ENCODE measurements at regions not wholly inside any gene's neighbourhood (a gene's known extent, or its start where the extent isn't known, plus 50 kb on each side); places are given as distances from the start of the nearest gene placed in this dataset.

- Mint-ChIP-seq H3K4me1 (ENCODE audit: low read depth) (peaks cover 22% of the 10 kb centered on the region), H3K27me3 (no peaks in the 10 kb centered on the region), H3K27ac (no peak overlapping the region), H3K9me3 (ENCODE audit: low read depth) (no peaks in the 10 kb centered on the region), H3K4me3 (no peak overlapping the region), H3K36me3 (peaks cover 12% of the 10 kb centered on the region)
Observed at GRCh38 chr2:64704161-64704560, 50.4 kb upstream of the SERTAD2 start.

DNA sequence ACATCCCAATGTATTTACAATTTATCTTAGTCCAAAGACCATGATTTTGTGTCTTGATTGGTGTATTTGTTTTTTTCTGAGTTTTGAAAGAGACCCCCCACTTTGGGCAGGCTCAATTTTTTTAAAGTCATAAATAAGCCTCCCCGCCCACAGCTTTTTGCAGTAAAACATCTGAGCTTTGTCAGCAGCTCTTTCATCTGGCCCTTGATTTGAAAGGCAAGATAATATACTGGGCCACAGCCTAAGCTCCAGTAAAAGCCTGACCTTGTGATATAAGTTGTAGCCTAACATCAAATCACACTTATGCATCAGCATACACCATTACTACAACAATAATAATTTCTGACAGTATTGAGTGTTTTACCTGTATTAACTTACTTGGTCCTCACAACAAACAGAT lies 51.3 kb upstream of the SERTAD2 start:
- Mint-ChIP-seq H3K4me1 (ENCODE audit: low read depth) (peaks cover 14% of the 10 kb centered on the region), H3K27ac (no peak overlapping the region), H3K36me3 (peaks cover 11% of the 10 kb centered on the region), H3K9me3 (ENCODE audit: low read depth) (no peaks in the 10 kb centered on the region), H3K4me3 (no peak overlapping the region), H3K27me3 (no peaks in the 10 kb centered on the region)

GRCh38 chr2:64707276-64707675 lies 53.6 kb upstream of the SERTAD2 start:
- peaks cover 10% of the 10 kb centered on the region for H3K36me3 Mint-ChIP-seq
- no peaks in the 10 kb centered on the region for H3K9me3 Mint-ChIP-seq (ENCODE audit: low read depth)
- no peak overlapping the region for H3K27ac Mint-ChIP-seq
- peaks cover 20% of the 10 kb centered on the region for H3K4me1 Mint-ChIP-seq (ENCODE audit: low read depth)
- no peak overlapping the region for H3K4me3 Mint-ChIP-seq
- no peaks in the 10 kb centered on the region for H3K27me3 Mint-ChIP-seq

DNA sequence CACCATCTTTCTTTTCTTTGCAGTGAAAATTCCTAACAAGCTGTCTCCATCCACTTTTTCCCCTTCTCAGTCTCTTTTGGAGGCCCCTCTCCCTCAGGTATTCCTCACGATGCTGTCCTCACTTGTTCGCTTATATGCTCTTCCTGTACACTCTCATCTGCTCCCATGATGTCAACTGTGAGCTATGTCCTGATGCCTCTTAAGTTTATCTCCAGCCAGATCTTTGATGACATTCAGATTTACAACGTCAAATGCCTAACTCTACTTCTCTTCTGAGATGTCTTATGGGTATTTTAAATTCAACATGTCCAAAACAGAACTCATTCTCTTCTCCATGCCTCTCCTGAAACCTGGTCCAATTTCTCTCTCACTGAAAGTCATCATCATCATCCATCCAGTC lies 55.1 kb upstream of the SERTAD2 start:
- peaks cover 20% of the 10 kb centered on the region for H3K4me1 Mint-ChIP-seq (ENCODE audit: low read depth)
- no peaks in the 10 kb centered on the region for H3K9me3 Mint-ChIP-seq (ENCODE audit: low read depth)
- no peak overlapping the region for H3K4me3 Mint-ChIP-seq
- H3K27ac Mint-ChIP-seq = no peak overlapping the region
- peaks cover 10% of the 10 kb centered on the region for H3K36me3 Mint-ChIP-seq
- H3K27me3 Mint-ChIP-seq = no peaks in the 10 kb centered on the region

GRCh38 chr2:64711252-64711800 lies 57.6 kb upstream of the SERTAD2 start:
- H3K4me3 Mint-ChIP-seq = peak overlapping the region; percentile 58
- peaks cover 21% of the 10 kb centered on the region for H3K4me1 Mint-ChIP-seq (ENCODE audit: low read depth)

DNA sequence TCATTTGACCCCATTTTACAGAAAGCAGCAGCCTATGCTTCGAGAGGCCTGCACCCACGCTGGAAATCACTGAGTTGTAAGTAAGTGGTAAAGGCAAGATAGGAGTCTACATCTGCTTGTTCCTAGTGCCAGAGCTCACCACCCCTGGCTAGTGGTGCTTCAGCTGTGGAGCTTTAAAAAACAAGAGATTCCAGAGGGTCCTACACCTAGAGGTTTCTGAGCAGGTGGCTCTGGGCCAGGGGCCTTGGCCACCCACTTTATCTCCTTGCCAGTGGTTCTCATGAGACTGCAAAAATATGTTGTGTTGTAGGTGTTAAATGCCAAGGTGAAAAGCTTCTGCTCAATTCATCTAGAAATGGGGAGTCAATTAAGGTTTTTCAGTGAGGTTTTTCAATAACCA lies 60.0 kb upstream of the SERTAD2 start:
- no peaks in the 10 kb centered on the region for H3K9me3 Mint-ChIP-seq (ENCODE audit: low read depth)
- no peaks in the 10 kb centered on the region for H3K27me3 Mint-ChIP-seq
- H3K4me1 Mint-ChIP-seq (ENCODE audit: low read depth) = peaks cover 24% of the 10 kb centered on the region
- H3K4me3 Mint-ChIP-seq = no peak overlapping the region
- peaks cover 3% of the 10 kb centered on the region for H3K36me3 Mint-ChIP-seq
- no peak overlapping the region for H3K27ac Mint-ChIP-seq

More at GRCh38 chr2:64711252-64711800, 57.6 kb upstream of the SERTAD2 start:
- peak overlapping the region; percentile 10 for H3K27ac Mint-ChIP-seq
- H3K36me3 Mint-ChIP-seq = peaks cover 5% of the 10 kb centered on the region
- no peaks in the 10 kb centered on the region for H3K9me3 Mint-ChIP-seq (ENCODE audit: low read depth)
- H3K27me3 Mint-ChIP-seq = no peaks in the 10 kb centered on the region

- Mint-ChIP-seq H3K4me3 (no peak overlapping the region), H3K36me3 (peaks cover 3% of the 10 kb centered on the region), H3K4me1 (ENCODE audit: low read depth) (peaks cover 23% of the 10 kb centered on the region), H3K27ac (no peak overlapping the region), H3K27me3 (no peaks in the 10 kb centered on the region), H3K9me3 (ENCODE audit: low read depth) (no peaks in the 10 kb centered on the region)
Observed at GRCh38 chr2:64716569-64716968, 62.9 kb upstream of the SERTAD2 start.

DNA sequence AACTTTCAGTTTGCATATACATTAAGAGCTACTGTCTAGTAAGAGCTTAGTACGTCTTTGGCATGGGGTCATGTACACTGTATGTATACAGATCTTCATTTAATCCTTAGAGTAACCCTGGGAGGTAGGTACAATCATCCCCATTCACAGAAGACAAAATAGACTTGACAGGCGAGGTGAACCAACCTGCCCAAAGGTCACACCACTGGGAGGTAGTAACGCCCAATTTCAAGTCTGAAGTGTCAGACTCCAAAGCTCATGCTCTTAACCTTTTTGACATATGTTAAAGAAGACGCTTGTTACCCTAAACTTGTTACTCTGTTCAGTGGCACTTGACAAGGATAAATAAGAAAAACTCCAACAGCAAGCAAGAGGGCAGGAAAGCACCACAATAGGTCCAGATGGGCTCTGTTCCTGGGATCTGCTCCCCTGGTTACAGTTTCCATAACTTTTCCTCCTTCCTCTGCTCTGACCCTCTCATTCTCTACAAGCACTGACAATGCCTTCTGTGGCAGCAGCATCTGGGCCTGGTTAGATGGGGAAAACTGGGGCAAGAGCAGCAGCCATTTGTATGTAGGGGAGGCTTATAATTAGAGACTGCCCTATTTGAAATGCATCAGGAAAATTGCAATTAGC lies 64.7 kb upstream of the SERTAD2 start:
- H3K27me3 Mint-ChIP-seq = no peaks in the 10 kb centered on the region

DNA sequence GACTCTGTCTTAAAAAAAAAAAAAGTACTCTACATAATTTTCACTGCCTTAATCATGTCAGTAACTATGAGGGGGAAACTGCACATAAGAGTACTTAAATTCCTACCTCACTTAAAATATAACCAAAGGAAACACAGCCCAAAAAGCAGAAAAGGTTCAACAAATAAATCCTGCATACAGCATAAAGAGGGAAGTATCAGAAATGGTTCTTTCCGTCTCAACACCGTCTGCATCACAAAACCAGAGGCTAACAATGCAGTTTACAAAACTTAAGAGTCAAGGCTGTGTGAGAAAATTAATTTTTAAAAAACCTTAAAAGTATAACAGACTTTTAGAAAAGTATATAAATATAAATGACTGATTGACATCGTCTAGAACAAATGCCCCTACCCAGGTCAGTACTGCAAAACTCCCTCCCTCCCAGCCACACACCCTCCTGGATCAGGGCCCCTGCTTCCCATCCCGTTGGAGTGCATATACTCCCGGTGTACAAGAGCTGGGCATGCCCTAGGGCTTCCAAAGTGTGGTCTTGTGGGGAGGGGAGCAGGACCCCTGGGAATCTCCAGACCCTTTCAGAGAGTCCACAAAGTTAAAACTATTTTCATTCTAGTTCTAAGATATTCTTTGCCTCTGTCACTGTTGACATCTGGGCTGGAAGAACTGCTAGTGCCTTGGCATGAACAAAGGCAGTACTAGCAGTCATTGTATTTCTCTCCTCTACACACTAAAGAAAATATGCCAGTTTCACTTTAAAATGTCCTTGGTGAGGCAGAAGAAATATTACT lies 67.0 kb upstream of the SERTAD2 start:
- H3K9me3 Mint-ChIP-seq (ENCODE audit: low read depth) = no peaks in the 10 kb centered on the region
- H3K36me3 Mint-ChIP-seq = peaks cover 5% of the 10 kb centered on the region
- H3K4me1 Mint-ChIP-seq (ENCODE audit: low read depth) = peaks cover 16% of the 10 kb centered on the region
- H3K27me3 Mint-ChIP-seq = no peaks in the 10 kb centered on the region
- no peak overlapping the region for H3K4me3 Mint-ChIP-seq
- H3K27ac Mint-ChIP-seq = peak overlapping the region; percentile 61

More for the DNA sequence above, 64.7 kb upstream of the SERTAD2 start:
- Mint-ChIP-seq H3K4me1 (ENCODE audit: low read depth) (peaks cover 16% of the 10 kb centered on the region), H3K27ac (no peak overlapping the region), H3K36me3 (peaks cover 3% of the 10 kb centered on the region), H3K9me3 (ENCODE audit: low read depth) (no peaks in the 10 kb centered on the region), H3K4me3 (no peak overlapping the region)

DNA sequence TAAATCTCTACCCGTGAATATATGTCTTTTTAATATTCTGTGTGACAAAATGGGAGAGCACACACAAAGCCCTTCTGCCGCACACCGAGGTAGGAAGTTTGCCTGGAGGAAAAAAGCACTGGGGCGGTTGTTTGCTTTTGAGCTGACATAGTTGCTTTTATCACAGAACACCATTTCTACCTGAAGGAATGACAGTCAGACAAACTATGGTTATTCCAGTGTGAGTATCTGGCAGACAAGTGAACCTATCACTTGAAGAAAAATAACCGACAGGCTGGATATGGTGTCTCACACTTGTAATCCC lies 67.6 kb upstream of the SERTAD2 start:
- Mint-ChIP-seq H3K4me1 (ENCODE audit: low read depth) (peaks cover 19% of the 10 kb centered on the region), H3K27ac (peak overlapping the region; percentile 61), H3K4me3 (no peak overlapping the region), H3K9me3 (ENCODE audit: low read depth) (no peaks in the 10 kb centered on the region), H3K27me3 (no peaks in the 10 kb centered on the region), H3K36me3 (peaks cover 5% of the 10 kb centered on the region)

- H3K27ac Mint-ChIP-seq = no peak overlapping the region
- H3K36me3 Mint-ChIP-seq = peaks cover 4% of the 10 kb centered on the region
- H3K9me3 Mint-ChIP-seq (ENCODE audit: low read depth) = no peaks in the 10 kb centered on the region
- H3K27me3 Mint-ChIP-seq = no peaks in the 10 kb centered on the region
- peaks cover 27% of the 10 kb centered on the region for H3K4me1 Mint-ChIP-seq (ENCODE audit: low read depth)
- H3K4me3 Mint-ChIP-seq = no peak overlapping the region
Observed at GRCh38 chr2:64722291-64723044, 68.8 kb upstream of the SERTAD2 start.

GRCh38 chr2:64727013-64727767 lies 73.5 kb upstream of the SERTAD2 start:
- no peaks in the 10 kb centered on the region for H3K27me3 Mint-ChIP-seq
- H3K4me3 Mint-ChIP-seq = peak overlapping the region; percentile 72
- peaks cover 4% of the 10 kb centered on the region for H3K36me3 Mint-ChIP-seq
- H3K9me3 Mint-ChIP-seq (ENCODE audit: low read depth) = no peaks in the 10 kb centered on the region
- H3K27ac Mint-ChIP-seq = peak overlapping the region; percentile 92
- peaks cover 57% of the 10 kb centered on the region for H3K4me1 Mint-ChIP-seq (ENCODE audit: low read depth)

DNA sequence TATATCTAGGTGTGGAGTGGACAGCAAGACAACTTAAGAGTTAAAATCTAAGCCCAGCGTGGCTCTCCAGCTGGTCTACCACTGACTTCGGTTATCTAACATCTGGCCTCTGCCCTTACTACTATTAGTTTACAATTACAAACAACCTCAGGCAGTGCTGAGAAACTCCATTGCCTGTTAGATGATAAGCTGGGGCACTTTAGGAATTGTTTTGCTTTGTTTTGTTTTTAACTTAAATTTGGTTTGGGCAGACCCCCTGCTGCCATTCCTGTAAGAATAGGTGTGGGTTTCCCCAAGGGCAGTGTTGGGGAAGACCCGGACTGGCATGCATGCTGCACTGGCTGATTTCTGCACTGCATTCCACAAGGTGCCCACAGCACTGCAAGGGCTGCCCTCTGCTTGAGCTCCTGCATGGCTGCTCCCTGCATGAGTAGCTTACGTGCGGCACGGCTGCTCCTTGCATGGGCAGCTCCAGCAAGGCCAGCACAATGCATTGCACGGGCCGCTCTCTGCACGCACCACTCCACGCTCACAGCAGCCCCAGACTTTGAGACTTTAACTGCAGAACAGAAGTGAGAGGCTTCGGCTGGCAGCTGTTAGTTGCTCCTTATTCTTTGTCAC lies 74.2 kb upstream of the SERTAD2 start:
- Mint-ChIP-seq H3K36me3 (peaks cover 4% of the 10 kb centered on the region), H3K4me3 (peak overlapping the region; percentile 35), H3K9me3 (ENCODE audit: low read depth) (no peaks in the 10 kb centered on the region), H3K4me1 (ENCODE audit: low read depth) (peaks cover 57% of the 10 kb centered on the region), H3K27me3 (no peaks in the 10 kb centered on the region), H3K27ac (peak overlapping the region; percentile 75)

DNA sequence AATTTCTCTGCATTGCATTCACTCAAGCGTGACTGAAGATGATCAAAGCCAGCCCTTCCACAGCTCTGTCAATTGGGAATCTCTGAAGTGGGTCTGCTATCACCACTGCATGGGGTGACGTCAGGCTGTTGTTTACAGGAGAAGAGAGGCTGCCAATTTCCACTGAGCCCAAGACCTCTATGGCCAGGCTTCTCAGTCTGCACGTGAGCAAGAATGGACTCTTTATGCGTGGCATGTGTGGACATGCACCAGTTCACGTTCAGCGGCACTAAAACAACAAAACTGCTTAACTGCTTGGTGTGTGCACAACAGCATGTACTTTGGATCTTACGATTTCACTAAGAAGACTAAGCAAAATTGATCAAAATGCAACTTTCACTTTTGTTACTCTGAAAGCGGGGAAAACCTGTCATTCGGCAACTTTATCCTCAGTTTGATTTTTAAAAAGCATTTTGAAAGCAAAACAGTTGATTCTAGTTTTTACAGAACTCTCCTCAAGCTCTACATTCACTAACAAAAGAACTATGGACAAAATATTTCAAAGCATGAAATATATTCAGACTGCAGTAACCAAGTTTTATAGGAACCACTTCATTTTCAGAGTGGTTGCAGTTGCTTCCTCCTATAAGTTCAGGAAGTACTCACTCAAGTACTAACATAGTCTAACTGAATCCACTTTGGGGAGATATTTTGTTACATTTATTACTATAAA lies 77.0 kb upstream of the SERTAD2 start:
- Mint-ChIP-seq H3K4me1 (ENCODE audit: low read depth) (peaks cover 62% of the 10 kb centered on the region), H3K36me3 (peaks cover 6% of the 10 kb centered on the region), H3K9me3 (ENCODE audit: low read depth) (no peaks in the 10 kb centered on the region)

More for the DNA sequence above, 77.0 kb upstream of the SERTAD2 start:
- H3K27me3 Mint-ChIP-seq = no peaks in the 10 kb centered on the region
- H3K4me3 Mint-ChIP-seq = peak overlapping the region; percentile 90
- H3K27ac Mint-ChIP-seq = peak overlapping the region; percentile 95

Data from activated naive CD8-positive, alpha-beta T cell (primary cell).